ENCODE measurements at regions not wholly inside any gene's neighbourhood (a gene's known extent, or its start where the extent isn't known, plus 50 kb on each side); places are given as distances from the start of the nearest gene placed in this dataset.

DNA sequence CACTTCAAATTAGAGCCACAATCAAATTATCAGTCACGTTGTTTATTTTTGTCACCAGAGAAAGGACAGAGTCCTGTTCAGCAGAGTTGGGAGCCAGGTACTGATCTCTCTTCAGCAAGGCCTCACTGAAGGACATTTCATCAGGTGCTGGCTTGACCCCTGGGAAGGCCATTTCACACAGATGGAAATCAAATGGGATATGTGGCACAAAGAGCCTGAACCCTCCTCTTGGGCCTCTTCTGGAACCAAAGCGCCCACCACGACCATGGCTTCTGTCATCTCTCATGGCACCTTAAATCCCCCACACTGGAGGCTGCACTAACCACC is 121.5 kb downstream of the PTCSC3 start:
- H3K27me3 Mint-ChIP-seq: peaks cover 4% of the 10 kb centered on the region

GRCh38 chr14:36054353-36055051 is 122.0 kb downstream of the PTCSC3 start:
- no peak for DNase-seq (ENCODE audit: extremely low spot score, unreplicated experiment)
- Mint-ChIP-seq H3K36me3 (no peaks in the 10 kb centered on the region), H3K9me3 (no peaks in the 10 kb centered on the region), H3K27ac (no peak overlapping the region), H3K4me3 (no peak overlapping the region), H3K4me1 (ENCODE audit: unreplicated experiment) (peaks cover 22% of the 10 kb centered on the region), H3K27me3 (peaks cover 4% of the 10 kb centered on the region)
- TF ChIP-seq, protein P1, sequence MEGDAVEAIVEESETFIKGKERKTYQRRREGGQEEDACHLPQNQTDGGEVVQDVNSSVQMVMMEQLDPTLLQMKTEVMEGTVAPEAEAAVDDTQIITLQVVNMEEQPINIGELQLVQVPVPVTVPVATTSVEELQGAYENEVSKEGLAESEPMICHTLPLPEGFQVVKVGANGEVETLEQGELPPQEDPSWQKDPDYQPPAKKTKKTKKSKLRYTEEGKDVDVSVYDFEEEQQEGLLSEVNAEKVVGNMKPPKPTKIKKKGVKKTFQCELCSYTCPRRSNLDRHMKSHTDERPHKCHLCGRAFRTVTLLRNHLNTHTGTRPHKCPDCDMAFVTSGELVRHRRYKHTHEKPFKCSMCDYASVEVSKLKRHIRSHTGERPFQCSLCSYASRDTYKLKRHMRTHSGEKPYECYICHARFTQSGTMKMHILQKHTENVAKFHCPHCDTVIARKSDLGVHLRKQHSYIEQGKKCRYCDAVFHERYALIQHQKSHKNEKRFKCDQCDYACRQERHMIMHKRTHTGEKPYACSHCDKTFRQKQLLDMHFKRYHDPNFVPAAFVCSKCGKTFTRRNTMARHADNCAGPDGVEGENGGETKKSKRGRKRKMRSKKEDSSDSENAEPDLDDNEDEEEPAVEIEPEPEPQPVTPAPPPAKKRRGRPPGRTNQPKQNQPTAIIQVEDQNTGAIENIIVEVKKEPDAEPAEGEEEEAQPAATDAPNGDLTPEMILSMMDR (conservative IDR thresholded peaks at IDR 0.05): no peak

More for the DNA sequence above, 121.5 kb downstream of the PTCSC3 start:
- no peak overlapping the region for H3K27ac Mint-ChIP-seq
- no peak overlapping the region for H3K4me3 Mint-ChIP-seq
- H3K4me1 Mint-ChIP-seq (ENCODE audit: unreplicated experiment): peaks cover 22% of the 10 kb centered on the region
- TF ChIP-seq, protein P1 (conservative IDR thresholded peaks at IDR 0.05): no peak
- no peaks in the 10 kb centered on the region for H3K9me3 Mint-ChIP-seq
- no peak for DNase-seq (ENCODE audit: extremely low spot score, unreplicated experiment)
- H3K36me3 Mint-ChIP-seq: no peaks in the 10 kb centered on the region

- H3K4me1 Mint-ChIP-seq (ENCODE audit: unreplicated experiment): peaks cover 9% of the 10 kb centered on the region
- H3K9me3 Mint-ChIP-seq: no peaks in the 10 kb centered on the region
- H3K4me3 Mint-ChIP-seq: no peak overlapping the region
- DNase-seq (ENCODE audit: extremely low spot score, unreplicated experiment): no peak
- H3K27me3 Mint-ChIP-seq: peaks cover 4% of the 10 kb centered on the region
- H3K36me3 Mint-ChIP-seq: no peaks in the 10 kb centered on the region
- H3K27ac Mint-ChIP-seq: no peak overlapping the region
- TF ChIP-seq, protein P1 (conservative IDR thresholded peaks at IDR 0.05): no peak
Measured at GRCh38 chr14:36052681-36053080, 123.8 kb downstream of the PTCSC3 start.

DNA sequence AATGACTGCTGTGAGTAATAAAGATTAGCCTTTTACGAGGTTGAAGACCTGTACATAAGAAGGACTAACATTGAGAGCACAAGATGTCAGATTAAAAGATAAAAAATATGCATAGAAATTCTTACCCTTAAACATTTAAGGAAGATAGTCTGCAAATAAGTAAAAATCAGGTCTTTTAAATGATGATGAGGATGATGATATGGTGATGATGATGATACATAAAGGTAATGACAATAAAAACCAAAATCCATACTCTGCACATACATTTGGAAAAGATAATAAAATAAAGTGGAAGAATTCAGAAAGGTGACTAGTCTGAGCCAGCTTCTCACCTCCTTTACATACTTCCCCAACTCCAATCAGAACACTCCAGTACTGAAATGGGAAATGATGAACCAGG is 124.5 kb downstream of the PTCSC3 start:
- DNase-seq (ENCODE audit: extremely low spot score, unreplicated experiment): no peak
- TF ChIP-seq, protein P1 (conservative IDR thresholded peaks at IDR 0.05): no peak
- no peaks in the 10 kb centered on the region for H3K9me3 Mint-ChIP-seq
- H3K27ac Mint-ChIP-seq: no peak overlapping the region
- peaks cover 3% of the 10 kb centered on the region for H3K4me1 Mint-ChIP-seq (ENCODE audit: unreplicated experiment)
- H3K36me3 Mint-ChIP-seq: no peaks in the 10 kb centered on the region
- H3K4me3 Mint-ChIP-seq: no peak overlapping the region
- peaks cover 6% of the 10 kb centered on the region for H3K27me3 Mint-ChIP-seq

GRCh38 chr14:36048667-36049066 is 127.9 kb downstream of the PTCSC3 start:
- no peaks in the 10 kb centered on the region for H3K4me1 Mint-ChIP-seq (ENCODE audit: unreplicated experiment)
- H3K27me3 Mint-ChIP-seq: peaks cover 14% of the 10 kb centered on the region

More at GRCh38 chr14:36048667-36049066, 127.9 kb downstream of the PTCSC3 start:
- Mint-ChIP-seq H3K4me3 (no peak overlapping the region), H3K9me3 (no peaks in the 10 kb centered on the region), H3K27ac (no peak overlapping the region), H3K36me3 (no peaks in the 10 kb centered on the region)
- TF ChIP-seq, protein P1 (conservative IDR thresholded peaks at IDR 0.05): no peak
- DNase-seq (ENCODE audit: extremely low spot score, unreplicated experiment): no peak
